ACHN (cell line): ENCODE measurements at regions not wholly inside any gene's neighbourhood (a gene's known extent, or its start where the extent isn't known, plus 50 kb on each side); places are given as distances from the start of the nearest gene placed in this dataset.

ENCODE experiments used
- DNase-seq: peaks from one replicate; pipeline ENCODE4 v3.0.0-alpha.2; 2015
- in situ Hi-C: cut with HindIII; loops from 2 replicates; pipeline ENCODE4 v1.10.0; 2017; ENCODE audit warnings: low sequenced_read_pairs, low pct_ligation_motif_present, low pct_unique_long_range_greater_than_20kb

DNA sequence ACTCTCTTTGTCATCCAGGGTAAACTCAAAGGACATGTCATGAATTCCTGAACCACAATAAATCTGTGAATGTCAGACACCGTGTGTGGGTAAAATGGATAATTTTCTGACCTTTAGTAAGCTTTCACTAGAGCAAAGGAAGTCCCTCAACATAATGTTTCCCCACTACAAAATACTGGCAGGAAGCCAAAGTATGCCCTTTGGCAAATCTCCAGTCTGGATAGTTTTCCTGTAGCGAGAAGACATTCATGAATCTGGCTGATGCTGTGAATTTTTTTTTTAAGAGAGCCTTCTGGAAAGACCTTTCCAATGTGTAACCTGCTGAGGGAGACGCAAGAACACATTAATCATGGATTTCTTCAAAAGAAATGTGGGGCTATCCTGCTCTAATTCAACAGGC lies 389.6 kb upstream of the DDHD1 start:
- in situ Hi-C loops, result no loop called here
- DNase-seq, result no peak

DNA sequence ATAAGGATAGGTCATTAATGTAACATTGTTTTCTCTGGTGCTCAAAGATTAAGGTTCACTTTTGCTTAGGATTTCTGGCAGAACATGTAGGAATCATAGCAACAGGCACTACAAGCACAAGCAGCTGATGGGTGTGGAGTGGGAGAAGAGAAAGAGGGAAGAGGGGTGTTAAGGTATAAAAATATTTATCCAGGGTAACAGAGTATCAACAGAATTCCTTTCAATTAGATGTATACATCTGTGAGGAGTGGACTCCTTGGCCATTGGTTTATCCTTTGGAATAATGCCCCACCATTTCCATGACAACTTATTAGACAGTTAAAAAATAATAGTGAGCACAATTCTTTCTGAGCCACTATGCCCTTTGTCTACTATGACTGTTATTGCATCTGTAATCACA lies 388.3 kb upstream of the DDHD1 start:
- no peak for DNase-seq
- in situ Hi-C loops, result no loop called here

DNA sequence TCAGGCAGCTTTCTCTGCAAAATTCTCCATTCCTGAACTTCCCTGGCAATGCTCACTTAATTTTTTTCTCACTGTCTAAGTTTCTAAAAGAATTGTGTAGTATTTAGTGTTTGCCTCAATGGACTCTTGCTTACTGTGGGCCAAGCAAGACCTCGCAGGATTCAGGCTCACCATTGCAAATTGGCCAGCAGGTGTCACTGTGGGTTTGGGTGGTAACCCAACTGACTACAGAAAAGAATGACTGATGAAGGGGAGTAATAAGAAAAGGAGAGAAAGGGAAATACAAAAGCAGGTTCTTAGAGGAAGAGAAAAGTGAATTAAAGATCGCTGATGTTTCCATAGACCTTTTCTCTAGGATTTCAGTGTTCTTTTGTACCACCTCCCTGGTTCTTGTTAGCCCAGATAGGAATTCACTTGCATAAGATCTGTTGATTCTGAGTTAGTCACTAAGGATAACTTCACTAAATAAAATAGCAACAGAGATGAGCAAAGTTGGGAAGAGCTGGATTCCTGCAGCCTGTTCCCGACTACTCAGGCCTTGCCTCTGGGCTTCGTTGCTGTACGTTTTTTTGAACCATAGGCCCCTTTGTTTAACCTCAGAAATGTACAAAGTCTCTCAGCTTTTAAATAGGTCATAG lies 386.5 kb upstream of the DDHD1 start:
- DNase-seq, result peak; percentile 65
- in situ Hi-C loops, result no loop called here

DNA sequence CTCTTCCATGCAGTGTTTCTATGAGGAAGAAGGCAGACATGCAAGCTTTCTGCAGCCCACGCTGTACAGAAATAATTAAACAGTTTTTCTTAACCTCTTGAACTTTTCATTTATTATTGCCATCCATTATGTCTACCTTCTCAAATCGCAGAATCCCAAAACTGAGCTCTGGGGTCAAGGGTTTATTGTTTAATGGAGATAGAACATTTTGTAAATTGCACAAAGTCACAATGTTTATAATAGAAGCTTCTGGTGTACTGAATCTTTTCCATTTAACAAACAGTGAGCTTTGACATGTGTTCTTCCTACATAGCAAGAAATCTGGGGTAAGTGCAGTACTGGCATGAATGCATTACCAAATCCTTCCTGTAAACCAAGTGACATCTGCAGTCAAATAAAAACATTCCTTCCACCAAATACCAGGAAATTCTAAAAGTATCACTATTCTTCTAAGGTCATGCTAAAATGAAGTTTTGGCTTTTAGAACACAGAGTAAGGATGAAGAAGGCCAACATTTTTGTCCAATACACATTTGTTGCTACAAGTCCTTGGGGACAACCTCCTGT lies 385.3 kb upstream of the DDHD1 start:
- in situ Hi-C loops, result no loop called here
- no peak for DNase-seq

DNA sequence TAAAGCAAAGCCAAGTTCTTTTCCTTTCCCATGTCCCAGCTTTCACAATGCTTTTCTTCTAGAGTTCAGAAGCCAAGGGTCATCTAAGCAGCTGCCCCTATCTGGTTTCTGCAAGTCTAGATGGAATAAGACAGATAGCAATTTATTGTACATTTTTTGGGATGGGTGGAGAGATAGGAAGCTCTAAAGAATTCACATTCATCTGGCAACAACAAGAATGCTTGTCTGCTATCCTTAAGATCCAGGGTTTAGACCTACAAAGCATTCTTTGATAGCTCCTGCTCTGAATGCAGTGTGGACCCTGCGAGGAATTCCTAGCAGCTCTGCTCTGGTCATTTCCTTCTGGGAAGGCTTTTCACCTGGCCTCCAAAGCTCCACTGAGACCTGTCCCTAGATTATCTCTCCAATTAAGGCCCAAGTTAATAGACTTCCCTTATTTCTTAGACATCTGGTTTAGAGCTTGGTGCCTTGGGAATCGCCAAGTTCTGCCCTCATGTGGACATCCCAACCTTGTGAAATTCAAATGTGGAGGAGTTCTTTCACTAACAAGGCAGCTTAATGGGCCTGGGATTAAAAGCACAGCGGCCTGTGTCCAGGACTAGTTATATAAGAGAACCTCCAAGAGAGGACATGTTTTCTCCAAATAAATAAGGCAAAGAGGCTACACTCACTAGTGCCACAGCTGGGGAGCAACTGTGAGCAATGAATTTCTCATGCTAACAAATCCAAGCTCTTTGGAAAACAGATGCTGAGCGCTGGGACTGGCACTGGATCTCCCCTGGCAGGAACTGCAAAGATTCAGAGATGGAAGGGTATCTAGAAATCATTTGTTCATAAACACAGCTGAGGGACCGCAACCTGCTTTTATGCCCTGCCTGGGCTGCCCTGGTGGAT lies 384.5 kb upstream of the DDHD1 start:
- in situ Hi-C loops, result no loop called here
- DNase-seq, result no peak

DNA sequence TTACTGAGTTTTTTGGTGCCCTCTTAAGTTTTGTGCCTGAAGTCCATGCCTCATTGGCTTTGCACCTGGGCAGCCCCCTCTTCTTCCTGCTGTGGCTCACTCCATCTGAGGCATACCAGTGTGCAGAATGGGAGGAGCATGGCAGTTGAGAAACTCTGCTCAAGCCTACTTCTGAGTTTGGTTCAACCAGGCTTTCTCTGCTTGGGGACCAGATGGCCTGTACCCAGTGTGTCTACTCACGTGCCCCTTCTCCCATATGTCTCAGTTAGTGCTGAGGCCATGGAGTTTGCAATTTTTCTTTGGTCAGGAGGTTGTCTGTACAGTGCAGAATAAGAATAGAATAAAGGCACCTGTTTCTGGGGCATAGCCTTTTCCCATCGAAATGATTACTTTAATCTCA lies 383.3 kb upstream of the DDHD1 start:
- in situ Hi-C loops, result no loop called here
- DNase-seq, result no peak

DNA sequence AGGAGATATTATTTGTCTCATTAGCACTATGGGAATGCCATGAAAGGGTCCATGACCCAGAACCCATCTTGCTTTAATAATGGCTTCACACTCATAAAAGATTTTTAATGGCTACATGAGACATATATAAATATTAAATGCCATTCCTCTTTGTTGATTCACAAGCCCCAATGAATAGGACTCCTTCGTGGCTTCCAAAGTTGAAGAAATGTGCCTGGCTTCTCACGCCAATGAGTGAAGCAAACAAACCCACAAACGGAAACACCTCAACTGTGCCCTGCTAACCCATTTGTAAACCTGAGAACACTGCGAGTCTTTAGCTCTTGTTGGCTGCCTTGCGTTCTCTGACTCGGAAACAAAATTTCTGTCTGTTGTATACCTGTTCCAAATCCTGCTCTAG lies 381.7 kb upstream of the DDHD1 start:
- in situ Hi-C loops, result no loop called here
- no peak for DNase-seq

DNA sequence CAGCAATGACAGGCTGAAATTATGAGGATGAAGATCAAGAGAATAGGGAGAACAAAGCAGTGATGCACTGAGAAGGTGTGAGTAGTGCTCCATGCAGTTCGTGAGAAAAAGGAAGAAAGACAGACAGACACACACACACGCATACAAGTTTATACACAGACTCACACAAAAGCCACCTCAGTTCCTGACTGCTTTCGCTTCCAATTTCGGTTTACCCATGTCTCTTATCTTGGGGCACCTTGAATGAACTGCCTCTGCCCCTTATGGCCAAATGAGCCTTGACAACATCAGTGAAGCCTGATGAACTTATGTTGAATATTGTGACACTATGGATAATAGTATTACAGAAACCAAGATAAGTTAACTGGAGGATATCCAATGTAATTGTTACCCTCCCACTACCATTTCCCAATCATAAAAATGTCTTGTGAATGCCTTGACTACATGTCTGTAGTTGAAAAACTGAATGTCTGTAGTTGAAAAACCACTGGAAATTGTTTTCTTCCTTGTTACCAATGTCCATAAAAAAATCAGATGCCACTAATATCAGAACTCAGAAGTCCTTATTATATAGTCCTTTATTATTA lies 380.4 kb upstream of the DDHD1 start:
- in situ Hi-C loops, result no loop called here
- no peak for DNase-seq

DNA sequence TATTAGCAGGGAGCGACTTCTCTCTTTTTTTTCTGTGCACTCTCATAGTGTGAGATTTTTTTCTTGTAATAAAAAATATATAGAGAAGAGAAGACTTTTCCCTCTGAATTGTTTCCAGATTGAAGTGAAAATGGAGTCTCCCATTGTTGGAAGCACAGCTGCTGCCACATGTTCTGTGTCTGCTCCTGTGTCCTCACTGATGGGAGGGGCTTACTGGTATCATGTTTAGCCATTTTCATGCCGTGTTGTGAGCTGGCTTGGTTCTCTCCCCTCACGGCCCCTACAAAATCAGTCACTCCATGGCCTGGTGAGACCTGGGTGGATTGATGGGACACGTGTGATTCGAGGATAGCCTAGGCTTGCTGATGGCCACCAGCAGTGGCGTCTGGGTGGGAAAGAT lies 379.7 kb upstream of the DDHD1 start:
- DNase-seq, result no peak
- in situ Hi-C loops, result no loop called here

DNA sequence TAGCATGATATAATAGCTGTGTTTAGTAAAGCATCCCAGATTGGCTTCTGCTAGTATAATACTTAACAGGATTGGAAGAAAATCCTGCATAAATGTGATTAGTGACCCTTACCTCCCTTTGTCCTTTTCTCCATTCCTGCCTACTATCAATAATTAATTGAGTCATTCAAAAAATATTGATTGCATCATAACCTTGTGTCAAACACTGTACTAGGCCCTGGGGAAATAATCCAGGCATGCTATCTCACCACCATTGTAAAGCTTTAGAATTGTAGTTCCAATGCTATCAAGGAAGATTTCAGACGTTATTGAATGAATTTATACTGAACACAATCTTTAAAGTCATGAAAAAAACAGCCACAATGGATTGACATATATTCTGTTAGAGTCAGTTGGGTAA lies 378.6 kb upstream of the DDHD1 start:
- in situ Hi-C loops, result no loop called here
- no peak for DNase-seq

DNA sequence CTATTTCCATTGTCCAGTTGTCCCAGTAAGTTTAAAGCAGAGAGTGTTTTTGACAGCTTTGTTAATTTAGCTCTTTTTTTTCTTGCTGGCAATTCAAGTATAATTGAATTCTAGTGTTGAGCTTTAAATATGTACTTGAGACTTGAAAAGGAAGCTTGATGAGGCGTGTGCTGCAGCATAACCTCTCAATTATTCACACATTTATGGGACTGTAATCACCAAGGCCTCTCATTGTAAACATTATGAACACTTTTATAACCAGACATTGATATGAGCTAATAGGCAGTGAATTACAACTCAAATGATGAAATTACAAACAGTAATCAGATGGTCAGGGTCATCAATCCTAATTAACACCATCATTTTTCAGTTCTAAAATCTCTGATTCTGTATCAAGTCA lies 378.0 kb upstream of the DDHD1 start:
- in situ Hi-C loops, result no loop called here
- no peak for DNase-seq

DNA sequence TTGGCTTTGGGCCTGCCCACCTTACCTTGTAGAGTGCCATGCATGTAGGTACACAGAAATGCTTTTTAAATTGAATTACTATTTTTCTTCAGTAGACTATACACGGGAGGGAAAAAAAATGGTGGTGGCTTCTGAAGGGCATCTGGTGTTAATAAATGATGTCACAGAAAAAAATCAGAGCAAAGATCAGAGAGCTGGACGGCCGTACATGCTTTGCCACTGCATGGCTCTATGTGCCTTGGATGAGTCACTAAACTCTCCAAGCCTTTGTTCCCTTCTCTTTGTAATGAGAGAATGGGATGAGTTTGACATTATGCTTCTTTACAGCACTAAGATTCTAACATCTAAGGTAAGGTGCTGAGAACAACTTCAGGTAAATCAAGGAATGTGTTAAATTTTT lies 376.4 kb upstream of the DDHD1 start:
- in situ Hi-C loops, result no loop called here
- no peak for DNase-seq

DNA sequence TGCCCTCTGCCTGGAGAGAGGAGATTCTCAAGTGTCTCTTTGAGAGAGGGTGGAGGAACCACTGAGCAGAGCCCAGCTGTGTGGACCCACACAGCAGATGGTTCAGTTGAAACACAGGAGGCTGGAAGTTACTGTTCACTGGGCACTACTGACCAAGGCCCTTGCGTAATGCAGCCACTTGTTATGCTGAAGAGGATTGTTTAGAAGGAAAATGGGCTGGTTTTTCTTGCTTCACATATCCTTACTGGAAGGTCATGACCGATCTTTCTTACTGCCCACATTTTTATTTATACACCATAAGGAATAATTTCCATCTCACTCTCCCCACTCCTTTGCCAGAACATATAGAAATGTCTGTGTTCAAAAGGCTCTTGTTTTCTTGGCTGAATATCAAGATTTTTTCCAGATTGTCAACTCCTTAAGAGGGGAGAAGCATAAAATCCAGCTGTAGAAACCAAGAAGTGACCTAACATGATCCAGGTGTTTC lies 375.1 kb upstream of the DDHD1 start:
- no peak for DNase-seq
- in situ Hi-C loops, result no loop called here

DNA sequence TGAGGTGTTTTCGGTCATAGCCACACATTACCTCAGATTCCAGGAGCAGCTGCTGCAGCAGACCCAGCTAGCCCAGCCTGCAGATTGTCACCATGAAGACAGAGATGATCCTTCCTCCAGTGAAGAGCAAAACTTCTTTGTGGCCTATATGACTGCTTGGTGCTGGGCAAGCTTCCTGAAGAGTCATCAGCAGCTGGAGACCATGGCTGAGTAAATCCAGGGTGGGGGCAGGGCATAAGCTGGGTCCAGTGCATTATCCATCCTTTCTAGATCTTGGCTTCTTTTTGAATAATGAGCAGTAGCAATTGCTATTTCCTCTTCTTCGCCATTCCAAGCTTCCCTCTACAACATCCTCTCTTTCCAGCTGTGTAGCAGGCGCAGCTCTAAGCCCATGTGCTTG lies 373.1 kb upstream of the DDHD1 start:
- in situ Hi-C loops, result no loop called here
- DNase-seq, result no peak

DNA sequence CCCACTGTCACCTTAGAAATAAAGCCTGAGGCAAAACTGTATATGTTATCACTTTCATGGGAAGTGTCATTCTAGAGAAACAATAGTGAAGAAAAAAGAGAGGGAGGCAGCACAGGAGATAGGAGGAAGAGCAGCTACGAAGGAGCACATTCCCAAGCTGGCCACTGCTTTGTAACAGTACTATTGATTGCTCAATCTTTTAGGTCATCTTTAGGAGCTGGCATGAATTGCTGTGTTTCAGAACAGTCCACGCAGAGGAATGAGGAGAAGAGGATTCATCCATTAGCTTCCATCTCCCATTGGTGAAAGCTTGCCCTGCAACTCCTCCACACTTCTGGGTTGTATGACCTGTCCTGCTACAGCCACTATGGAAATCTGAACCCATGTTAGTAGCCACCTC lies 372.5 kb upstream of the DDHD1 start:
- in situ Hi-C loops, result no loop called here
- DNase-seq, result no peak

DNA sequence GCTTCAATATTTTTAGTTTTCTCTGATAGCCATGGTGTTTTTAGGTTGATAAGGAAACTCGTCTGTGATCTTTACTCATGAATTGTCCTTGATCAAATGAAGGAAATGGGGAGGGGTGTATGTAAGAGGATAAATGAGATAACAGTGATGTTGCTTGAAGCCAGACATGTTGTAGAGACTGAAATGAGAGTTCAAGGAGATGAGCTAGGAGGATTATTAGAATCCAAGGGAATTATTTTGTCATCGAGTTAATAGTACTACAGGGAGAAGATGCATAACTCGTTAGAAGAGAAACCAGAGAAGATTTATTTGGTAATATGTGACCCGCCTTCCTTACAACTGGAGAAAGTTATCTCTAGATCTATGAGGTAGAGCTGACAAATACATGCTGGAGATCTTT lies 371.3 kb upstream of the DDHD1 start:
- in situ Hi-C loops, result no loop called here
- no peak for DNase-seq

DNA sequence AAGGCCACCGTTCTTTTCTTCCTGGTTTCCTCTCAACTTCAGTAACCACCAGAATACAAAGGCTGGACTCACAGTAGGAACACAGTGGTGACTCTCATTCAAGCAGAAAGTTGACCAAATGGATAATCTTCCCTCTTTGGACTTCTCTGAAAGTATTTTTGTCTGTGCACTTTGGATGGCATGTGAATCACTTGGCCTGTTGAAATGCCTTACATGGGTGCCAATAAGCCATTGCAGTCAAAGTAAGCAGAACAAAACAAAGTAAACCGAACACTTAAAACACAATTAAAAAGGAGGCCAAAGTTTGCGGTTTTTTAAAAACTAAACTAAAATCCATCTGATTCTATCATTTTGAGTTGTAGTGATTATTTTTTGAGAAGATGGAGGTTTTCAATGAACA lies 370.1 kb upstream of the DDHD1 start:
- in situ Hi-C loops, result no loop called here

DNA sequence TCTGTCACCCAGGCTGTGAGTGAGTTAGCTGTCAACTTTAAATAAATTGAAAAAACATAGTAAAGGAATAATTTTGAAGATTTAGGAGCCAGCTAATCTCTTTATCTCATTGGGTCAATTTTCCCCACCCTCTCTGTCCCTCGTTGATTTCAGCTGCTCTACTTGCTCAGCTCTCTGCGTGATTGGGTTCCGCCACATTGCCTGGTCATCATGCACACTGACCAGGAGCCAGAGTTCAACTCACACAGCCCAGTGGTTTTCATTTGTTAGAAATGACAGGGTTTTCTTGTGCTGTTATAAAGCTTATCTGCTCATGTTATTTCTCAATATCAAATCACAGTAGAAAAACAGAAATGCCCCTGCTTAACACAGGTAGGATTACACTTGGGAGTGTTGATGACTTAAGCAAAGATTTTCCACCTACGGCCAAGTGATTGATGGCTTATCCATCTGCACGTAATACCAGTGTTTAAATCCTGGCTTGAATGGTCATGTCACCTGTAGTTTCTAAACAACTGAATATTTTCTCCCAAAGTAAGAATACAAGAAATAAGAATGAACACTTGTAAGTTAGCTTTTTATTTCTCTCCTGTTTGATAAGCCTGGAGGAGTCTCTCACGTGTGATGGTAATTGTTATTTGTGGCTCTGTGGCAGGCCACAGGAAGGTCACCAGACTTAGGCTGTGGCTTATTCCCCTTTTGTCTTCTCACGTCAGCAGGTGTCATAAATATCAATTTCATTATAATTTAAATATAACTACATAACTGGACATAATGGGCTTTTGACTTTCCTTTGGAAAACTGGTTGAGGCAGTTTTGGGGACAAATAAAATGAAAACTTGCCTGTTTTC lies 367.2 kb upstream of the DDHD1 start:
- no peak for DNase-seq
- in situ Hi-C loops, result no loop called here

More for the DNA sequence above, 370.1 kb upstream of the DDHD1 start:
- no peak for DNase-seq

DNA sequence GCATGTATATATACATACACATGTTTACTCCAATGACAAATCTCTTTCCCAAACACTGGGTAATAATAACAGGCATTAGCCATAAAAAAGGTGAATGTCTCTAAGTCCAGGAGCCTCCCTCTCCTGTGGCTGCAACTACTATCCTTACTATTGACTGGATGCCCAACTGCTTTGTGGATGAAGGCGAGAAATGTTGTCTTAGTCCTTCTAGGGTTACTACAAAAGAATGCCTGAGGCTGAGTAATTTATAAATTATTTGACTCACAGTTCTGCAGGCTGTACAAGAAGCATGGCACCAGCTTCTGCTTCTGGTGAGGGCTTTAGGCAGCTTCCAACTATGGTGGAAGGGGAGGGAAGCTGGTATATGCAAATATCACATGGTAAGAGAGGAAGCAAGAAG lies 366.0 kb upstream of the DDHD1 start:
- no peak for DNase-seq
- in situ Hi-C loops, result no loop called here
